ENCODE measurements at regions not wholly inside any gene's neighbourhood (a gene's known extent, or its start where the extent isn't known, plus 50 kb on each side); places are given as distances from the start of the nearest gene placed in this dataset.

- no peak for DNase-seq
These were observed 179.0 kb downstream of the LACC1 start for GRCh38 chr13:44058624-44059215.

GRCh38 chr13:44061876-44062275 lies 182.2 kb downstream of the LACC1 start:
- no peak for DNase-seq

- no peak for DNase-seq
These were observed 183.8 kb downstream of the LACC1 start for GRCh38 chr13:44063467-44063866.

DNA sequence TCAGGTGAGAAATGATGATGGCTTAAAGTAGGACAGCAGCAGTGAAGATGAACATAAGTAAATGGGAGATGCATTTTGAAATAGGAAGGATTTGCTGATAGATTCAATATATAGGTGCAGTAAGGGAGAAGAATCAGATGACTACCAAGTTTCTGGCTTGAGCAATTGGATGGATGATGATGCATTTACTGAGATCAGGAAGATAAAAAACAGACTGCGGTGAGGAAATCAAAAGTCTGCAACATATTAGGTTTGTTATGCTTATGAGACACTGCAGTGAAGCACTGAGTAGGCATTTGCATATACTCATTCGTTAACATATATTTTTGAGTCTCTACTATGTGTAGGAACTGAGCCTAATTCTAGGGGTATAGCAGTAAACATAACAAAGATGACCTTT lies 184.2 kb downstream of the LACC1 start:
- no peak for DNase-seq

DNA sequence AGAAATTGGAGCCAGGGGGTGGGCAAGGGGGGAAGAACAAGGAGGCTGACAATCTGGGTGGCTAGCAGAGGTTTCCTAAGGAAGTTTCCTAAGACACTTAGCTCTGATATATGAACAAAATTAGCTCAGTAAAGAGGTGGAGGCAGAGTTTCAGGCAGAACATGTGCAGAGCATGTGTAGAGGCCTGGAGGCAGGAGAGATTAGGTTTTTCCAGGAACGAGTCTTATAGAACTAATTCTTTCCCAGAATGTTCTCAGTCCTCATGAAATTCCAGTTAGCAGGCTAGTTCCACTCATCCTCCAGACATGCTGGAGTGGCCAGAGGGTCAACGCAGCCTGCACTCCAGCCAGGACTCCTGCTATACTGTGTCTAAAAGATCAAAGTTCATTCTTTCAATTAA lies 184.7 kb downstream of the LACC1 start:
- no peak for DNase-seq

DNA sequence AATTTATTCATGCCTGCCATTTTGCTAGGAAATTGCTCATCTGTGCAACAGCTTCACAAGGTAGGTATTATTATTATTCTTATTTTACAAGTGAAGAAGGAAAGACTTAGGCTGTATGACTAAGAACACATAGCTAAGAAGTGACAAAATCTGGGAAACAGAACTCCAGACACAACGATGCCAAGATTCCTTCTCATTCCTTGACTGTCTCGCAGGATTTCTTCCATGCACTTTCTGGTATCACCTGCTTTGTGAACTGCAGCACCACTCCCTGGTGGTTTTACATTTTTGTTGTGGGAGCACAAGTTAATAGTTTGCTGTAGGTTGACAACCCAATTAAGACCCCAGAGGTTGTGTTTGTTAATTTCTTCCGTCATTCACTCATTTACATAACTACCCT lies 188.5 kb downstream of the LACC1 start:
- no peak for DNase-seq

GRCh38 chr13:44068737-44069136 lies 189.0 kb downstream of the LACC1 start:
- DNase-seq, result no peak

DNA sequence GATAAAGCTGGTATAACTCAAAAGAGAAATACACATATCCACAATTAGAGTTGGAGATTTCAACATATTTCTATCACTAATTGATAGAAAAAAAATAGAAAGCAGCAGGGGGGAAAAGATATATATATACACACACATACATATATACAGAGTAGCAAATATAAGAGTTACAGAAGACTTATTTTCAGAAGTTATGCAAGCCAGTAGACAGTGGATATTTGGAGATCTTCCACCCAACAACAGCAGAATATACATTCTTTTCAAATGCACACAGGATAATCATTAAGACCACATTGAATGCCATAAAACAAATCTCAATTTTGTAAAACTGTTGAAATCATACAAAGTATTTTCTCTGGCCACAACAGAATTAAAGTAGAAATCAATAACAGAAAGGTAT lies 192.8 kb downstream of the LACC1 start:
- DNase-seq, result no peak

DNA sequence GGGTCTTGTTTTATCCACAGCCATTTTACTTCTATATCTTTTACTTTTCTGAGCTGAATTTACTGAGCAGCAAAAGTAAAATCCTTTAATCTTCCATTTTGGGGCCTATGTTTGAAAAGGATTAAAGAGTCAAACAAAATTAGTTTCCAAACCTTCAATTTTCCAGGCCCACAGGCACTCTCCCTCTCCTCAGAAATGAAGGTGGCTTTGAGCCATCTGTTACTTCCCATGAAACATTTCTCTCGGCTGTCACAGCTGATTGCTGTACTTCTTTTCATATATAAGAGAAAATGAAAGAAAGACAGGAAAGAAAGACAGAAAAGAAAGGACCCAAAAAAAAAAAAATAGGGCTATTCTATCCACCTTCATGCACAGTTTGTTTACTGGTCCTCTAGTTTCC lies 194.9 kb downstream of the LACC1 start:
- DNase-seq, result no peak

- DNase-seq, result no peak
These were observed 195.4 kb downstream of the LACC1 start for GRCh38 chr13:44075113-44075512.

DNA sequence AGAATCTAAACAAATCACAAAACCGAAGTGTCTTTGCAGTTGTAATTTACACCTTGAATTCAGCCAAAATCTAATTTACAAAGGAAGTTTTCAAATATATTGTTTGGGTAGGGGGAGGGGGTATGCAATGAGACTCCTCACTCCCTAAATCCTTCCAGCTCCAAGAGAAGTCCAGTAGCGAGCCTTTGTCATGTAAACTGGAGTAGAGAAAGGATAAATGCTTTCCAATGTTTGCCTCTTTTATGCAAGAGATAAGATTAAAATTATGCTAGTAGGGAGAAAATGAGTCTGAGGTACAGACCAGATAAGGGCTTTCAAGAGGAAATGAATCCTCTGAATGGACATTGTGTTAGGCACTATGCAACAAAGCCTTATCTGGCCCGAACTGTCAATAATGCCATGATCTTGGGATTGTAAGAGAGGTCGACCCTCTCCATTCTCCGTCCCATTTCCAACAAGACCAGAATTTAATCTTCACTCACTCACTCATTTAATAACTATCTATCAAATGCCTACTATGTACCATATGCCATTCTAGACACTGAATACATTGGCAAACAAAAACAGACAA lies 199.2 kb downstream of the LACC1 start:
- DNase-seq, result no peak

- no peak for DNase-seq
These were observed 199.9 kb downstream of the LACC1 start for GRCh38 chr13:44079413-44080205.

GRCh38 chr13:44084146-44084545 lies 204.4 kb downstream of the LACC1 start:
- no peak for DNase-seq

DNA sequence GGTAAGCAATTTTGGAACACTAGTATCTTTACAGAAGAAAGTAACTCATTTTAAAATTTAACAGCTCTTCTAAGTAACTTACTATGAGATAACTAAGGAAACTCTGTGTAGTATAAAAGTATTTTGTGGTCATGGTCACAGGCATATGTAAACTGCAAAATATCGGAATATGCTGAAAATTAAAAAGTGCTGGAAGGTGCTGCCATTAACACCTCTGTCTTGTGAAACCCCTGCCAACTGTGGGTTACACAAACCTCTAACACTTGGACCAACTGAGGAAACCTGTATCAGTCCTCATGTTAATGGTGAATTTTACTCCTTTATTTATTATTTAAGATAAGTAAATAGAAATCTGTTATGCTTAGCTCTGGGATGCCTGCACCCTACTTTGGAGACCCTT lies 206.7 kb downstream of the LACC1 start:
- no peak for DNase-seq

GRCh38 chr13:44088411-44088810 lies 208.7 kb downstream of the LACC1 start:
- DNase-seq, result no peak

- DNase-seq, result no peak
These were observed 209.3 kb downstream of the LACC1 start for GRCh38 chr13:44088991-44089413.

- DNase-seq, result no peak
These were observed 209.7 kb downstream of the LACC1 start for GRCh38 chr13:44089452-44089851.

DNA sequence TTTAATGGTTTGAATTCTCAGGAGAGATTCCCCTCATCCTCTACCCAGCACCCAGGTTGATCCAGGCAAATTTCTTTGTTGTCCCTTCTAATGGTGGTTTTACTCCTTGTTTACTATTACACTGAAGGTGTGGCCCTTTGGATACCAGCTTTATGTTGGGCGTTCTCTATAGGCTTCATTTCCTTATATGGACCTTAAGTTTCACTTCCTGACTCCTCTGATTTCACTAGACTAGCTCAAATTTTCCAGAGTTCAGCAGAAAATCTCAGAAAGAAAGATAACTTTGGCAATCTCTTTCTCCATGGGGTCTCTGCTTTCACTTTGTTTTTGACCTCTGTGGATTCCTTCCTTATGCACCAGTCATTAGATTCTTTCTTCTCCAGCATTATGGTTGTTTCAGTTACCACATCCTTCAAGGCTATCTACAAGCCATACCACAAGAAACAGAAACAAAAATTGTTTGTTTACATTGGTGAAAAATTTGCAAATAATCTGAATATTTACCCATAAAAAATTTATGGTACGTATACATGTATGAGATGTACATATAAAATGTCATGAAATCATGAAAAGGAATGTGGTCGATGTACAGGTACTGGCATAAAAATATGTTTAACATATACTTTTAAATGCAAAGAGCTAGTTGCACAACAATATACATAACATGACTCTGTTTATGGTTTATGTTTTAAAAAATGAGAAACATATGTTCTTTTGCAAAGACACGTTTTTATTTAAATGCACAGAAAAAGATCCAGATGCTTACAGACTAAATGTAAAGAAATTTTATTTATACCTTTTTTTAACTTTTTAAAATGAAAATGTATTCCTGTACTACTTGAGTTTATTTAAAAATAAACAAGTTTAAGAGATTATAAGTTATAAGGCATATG lies 212.6 kb downstream of the LACC1 start:
- no peak for DNase-seq

DNA sequence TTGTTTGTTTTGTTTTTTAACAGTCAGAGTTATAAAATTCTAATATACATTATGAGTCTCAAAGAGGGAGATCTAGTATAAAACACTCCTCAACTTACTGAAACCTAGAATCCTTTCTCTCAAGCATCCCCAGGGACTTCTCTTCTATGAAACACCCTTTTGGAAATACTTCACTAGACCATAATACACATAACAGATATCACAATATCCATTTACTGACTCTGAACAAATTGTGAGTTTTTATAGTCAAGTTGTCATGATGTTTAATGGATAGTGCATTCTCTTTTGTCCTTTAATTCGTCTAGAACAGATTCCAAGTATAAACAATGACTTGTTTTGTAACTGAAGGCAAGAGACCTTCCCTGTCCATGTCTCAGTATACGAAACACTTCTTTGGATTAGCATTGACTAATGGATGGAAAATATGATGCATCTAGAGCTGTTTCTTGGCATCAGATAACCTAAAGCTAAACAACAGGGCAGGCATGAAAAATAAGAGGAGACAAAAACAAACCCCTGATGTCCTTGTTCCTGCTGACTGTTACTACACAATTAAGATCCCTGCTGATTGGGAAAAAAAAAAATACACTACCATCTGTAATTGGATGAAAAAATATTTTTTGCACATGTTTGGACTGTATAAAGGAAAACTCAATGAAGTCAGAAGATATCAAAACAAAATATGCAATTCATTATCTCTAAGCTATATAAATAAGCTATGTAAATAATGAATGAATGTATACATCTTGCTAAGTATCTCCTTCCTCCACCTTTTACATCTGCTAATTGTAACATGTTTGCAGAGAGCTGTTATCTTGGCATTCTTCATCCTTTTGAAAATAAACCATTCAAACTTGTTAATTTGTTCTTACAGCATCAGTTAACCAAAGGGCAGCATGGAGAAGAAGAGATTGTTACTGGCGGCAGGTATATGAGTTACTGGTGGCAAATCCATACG lies 214.2 kb downstream of the LACC1 start:
- no peak for DNase-seq

DNA sequence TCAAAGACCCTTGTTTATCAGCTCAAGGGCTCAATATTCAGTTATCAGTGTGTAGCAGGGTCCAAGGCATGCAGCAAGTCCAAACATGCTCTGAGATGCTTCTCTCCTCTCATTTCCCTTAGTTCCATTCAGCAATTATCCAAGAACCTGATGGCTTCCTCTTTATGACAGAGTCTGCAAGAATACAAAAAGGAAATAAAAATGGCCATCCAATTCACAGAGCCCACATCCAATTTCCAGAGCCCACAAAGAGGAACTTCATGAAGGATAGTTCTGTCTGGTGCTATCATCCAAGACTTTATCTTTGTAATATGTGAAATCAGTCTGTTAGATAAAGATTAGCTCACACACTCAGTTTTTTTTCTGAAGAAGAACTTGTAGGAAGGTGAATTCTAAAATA lies 217.2 kb downstream of the LACC1 start:
- no peak for DNase-seq

GRCh38 chr13:44098559-44098958 lies 218.9 kb downstream of the LACC1 start:
- DNase-seq, result no peak
